Activated CD4-positive, alpha-beta T cell treated with anti-CD3 and anti-CD28 coated beads, Interleukin-2, amount 50 U/mL, for 24 hours (primary cell): ENCODE measurements at regions not wholly inside any gene's neighbourhood (a gene's known extent, or its start where the extent isn't known, plus 50 kb on each side); places are given as distances from the start of the nearest gene placed in this dataset.

Experiments used
- DNase-seq, 2 donors: peaks; one replicate each; pipeline ENCODE4 v3.0.0-alpha.2; 2020; ENCODE audit warnings: low read depth in 1 of 2, low spot score in 1 of 2

GRCh38 chr9:550333-550732, 291.2 kb upstream of the DMRT1 start:
- no peak for DNase-seq

GRCh38 chr9:551986-552929, 289.2 kb upstream of the DMRT1 start:
- no peak for DNase-seq

DNA sequence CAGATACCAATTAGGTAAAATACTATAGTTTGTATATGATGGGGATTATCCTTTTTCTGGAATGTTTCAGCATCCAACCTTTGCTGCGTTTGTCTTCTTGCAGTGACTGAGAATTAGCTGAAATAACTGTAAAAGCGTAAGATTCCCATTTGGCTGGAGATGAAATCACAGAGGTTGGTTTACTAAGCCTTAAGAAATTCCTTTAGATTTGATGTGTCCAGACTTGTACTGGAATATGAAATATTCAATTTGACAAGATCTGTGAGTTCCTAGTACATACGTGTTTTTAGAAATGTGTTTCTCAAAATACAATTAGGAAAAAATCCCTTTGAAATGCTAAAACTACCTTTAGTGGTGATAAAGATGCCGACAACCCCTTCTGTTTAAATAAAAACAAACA, 286.0 kb upstream of the DMRT1 start:
- no peak for DNase-seq

GRCh38 chr9:556199-556598, 285.3 kb upstream of the DMRT1 start:
- no peak for DNase-seq

DNA sequence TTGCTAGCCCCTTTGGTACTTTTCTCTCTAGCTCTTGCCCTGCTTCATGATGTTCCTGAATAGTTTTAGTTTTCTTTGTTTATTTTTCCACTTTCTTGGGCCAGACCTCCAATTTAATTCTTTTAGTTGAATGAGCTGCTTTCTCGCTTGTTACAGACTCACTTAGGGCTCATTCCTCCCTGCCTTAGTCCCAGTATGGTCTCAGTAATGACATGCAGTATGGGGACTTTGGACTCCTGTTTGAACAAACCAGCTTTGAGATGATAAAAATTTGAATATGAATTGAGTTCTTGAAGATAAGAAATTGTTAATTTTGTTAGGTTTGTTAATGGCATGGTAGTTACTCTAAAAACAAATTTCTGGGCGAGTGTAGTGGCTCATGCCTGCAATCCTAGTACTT, 284.8 kb upstream of the DMRT1 start:
- DNase-seq: no peak

DNA sequence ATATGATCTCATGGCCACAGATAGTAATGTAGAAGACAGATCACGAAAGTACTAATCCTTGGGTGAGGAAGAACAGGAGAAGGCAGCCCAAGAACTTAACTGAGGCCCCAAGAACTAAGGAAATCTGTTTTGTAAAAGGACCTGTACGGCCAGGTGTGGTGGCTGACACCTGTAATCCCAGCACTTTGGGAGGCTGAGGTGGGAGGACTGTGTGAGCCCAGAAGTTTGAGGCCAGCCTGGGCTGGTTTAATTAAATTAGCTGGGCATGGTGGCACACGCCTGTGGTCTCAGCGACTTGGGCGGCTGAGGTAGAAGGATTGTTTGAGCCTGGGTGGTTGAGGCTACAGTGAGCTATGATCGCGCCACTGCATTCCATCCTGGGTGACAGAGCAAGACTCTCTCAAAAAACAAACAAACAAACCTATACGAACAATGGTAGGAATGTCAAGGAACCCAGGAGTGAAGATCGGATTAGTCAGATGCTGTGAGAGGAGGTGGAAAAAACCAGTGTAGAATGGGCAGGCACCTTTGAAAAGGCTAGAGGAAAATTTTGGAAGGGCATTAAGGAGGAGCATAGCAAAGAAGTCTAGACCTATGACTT, 283.8 kb upstream of the DMRT1 start:
- no peak for DNase-seq

DNA sequence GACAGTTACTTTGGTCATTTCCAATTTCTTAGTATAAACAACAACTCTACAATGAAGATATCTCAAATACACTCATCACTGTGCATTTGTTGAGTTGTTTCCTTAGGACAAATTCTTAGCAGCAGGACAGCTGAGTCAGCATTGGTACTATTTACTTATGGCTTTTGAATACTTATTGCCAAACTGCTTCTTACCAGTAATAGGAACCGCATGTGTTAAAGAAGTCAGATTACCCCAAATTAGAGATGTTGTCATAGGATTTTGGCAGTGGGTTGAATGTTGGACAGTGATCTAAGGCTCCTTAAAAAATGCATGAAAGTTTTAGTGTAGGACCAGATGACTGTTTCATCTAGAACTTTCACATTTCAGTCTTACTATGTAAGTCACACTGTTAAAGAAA, 280.1 kb upstream of the DMRT1 start:
- no peak for DNase-seq

DNA sequence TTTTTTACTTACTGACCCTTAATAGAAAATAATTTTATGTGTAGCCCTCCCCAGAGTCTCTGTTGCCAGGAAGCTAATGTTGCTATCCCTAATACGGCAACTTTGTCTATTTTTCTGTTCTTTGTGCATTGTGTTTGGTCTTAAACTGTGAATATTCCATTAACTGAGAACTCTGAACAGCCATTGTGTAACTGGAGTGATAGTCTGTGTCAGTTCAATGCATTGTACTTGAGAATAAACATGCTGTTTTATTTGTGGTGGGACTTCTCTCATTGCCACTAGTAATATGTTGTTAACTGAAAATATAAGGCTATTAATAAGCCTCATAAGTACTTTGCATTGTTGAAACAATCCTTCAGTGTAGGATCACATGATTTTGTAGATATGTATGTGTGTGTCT, 278.3 kb upstream of the DMRT1 start:
- DNase-seq: no peak

GRCh38 chr9:565528-565927, 276.0 kb upstream of the DMRT1 start:
- DNase-seq: no peak

- DNase-seq: no peak
Measured at GRCh38 chr9:567128-567746, 274.3 kb upstream of the DMRT1 start.

- DNase-seq: no peak
Measured at GRCh38 chr9:567747-568305, 273.7 kb upstream of the DMRT1 start.

GRCh38 chr9:569296-569695, 272.2 kb upstream of the DMRT1 start:
- no peak for DNase-seq

GRCh38 chr9:570187-570586, 271.3 kb upstream of the DMRT1 start:
- DNase-seq: no peak

DNA sequence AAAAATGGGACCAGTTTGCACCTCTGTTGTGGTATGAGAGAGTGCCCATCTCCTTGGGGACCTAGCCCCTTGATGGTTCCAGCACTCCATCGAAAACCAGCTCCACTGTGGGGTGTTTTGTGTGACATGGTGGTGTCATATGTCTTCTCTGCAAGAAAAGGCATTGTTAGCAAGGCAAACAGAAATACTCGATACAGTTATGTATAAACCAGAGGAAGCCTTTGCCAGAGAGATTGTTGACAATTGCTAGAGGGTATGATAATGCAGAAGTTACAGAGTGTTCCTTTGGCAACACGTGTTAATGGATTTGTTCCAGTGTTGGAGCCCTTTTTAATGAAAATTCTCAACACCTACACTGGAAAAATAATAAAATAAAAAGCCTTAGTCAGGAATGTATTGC, 270.4 kb upstream of the DMRT1 start:
- no peak for DNase-seq

- DNase-seq: no peak
Measured at GRCh38 chr9:571741-572140, 269.8 kb upstream of the DMRT1 start.

- DNase-seq: no peak
Measured at GRCh38 chr9:573691-574410, 267.6 kb upstream of the DMRT1 start.

GRCh38 chr9:575139-575538, 266.4 kb upstream of the DMRT1 start:
- DNase-seq: no peak

DNA sequence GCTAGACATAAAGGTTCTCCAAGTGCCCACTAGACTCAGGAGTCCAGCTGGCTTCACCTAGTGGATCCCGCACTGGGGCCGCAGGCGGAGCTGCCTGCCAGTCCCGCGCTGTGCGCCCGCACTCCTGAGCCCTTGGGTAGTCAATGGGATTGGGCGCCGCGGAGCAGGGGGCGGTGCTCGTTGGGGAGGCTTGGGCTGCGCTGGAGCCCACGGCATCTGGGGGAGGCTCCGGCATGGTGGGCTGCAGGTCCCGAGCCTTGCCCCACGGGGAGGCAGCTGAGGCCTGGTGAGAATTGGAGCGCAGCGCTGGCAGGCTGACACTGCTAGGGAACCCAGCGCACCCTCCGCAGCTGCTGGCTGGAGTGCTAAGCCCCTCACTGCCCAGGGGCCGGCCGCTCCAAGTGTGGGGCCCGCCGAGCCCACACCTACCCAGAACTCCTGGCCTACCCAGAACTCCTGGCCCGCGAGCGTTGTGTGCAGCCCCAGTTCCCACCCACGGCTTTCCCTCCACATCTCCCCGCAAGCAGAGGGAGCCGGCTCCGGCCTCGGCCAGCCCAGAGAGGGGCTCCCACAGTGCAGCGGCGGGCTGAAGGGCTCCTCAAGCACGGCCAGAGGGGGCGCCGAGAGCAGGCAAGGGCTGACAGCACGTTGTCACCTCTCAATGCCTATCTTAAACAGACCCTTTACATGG, 260.7 kb upstream of the DMRT1 start:
- DNase-seq: no peak

DNA sequence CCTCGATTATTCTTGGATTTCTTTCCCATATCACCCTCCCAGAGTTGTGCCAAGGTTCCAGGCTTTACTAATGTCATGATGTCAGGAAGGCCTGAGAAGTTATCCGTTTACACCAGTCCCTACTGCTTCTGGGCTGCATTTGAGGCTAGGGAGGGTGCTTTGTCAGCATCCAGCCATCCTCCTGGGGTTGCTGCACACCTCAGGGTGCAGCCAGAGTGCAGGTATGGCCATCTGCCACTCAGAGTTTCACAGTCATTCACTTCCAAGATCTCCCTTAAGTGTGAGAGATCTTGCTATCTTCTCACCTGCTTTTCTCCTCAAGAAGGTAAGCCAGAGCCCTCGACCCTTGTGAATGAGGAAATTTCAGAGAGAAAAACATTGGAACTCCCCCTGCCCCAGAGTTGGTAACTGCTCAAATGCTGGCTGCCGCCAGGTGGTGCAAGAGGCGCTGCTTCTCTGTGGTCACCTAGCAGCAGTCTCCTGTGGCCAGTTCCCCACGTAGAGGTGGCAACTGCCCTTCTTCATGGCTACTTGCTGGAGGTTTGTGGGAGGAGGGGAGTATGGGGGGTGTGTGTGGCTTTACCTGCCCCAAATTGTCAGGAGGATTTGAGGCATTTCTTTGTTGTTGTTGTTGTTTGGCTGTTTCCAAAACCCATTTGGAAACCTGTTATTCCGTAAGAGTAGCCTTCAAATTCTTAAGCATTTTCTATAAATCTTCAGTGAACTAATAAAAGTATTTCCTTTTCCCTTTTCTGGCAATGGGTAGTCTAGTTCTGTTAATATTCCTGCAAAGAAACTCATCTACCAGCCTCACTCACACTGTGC, 259.6 kb upstream of the DMRT1 start:
- no peak for DNase-seq

GRCh38 chr9:582775-583174, 258.7 kb upstream of the DMRT1 start:
- no peak for DNase-seq
